ENCODE measurements at regions not wholly inside any gene's neighbourhood (a gene's known extent, or its start where the extent isn't known, plus 50 kb on each side); places are given as distances from the start of the nearest gene placed in this dataset.

- Histone ChIP-seq H3K4me1 (ENCODE audit: control insufficient read depth in 1 of 2, low read depth in 2 of 2) (no peaks in the 10 kb centered on the region), H3K9me3 (no peaks in the 10 kb centered on the region), H3K4me3 (no peak overlapping the region), H3K27me3 (replicated peaks; ENCODE audit: insufficient read depth) (no peaks in the 10 kb centered on the region), H3K36me3 (no peaks in the 10 kb centered on the region), H3K27ac (no peak overlapping the region)
- TF ChIP-seq CTCF (IDR thresholded peaks at IDR 0.05): no peak
- ATAC-seq (ENCODE audit: insufficient number of reproducible peaks, low FRiP score, low read depth): no peak
- no peak for DNase-seq (ENCODE audit: low spot score)
Observed at GRCh38 chr16:51941412-51941811, 605.5 kb downstream of the TOX3 start.

GRCh38 chr16:51940183-51940582 is 606.8 kb downstream of the TOX3 start:
- Histone ChIP-seq H3K9me3 (no peaks in the 10 kb centered on the region), H3K27me3 (replicated peaks; ENCODE audit: insufficient read depth) (no peaks in the 10 kb centered on the region), H3K36me3 (no peaks in the 10 kb centered on the region), H3K4me3 (no peak overlapping the region), H3K4me1 (ENCODE audit: control insufficient read depth in 1 of 2, low read depth in 2 of 2) (no peaks in the 10 kb centered on the region), H3K27ac (no peak overlapping the region)
- ATAC-seq (ENCODE audit: insufficient number of reproducible peaks, low FRiP score, low read depth): no peak
- no peak for TF ChIP-seq CTCF (IDR thresholded peaks at IDR 0.05)
- no peak for DNase-seq (ENCODE audit: low spot score)

GRCh38 chr16:51939378-51939871 is 607.5 kb downstream of the TOX3 start:
- H3K4me1 ChIP-seq (ENCODE audit: control insufficient read depth in 1 of 2, low read depth in 2 of 2): no peaks in the 10 kb centered on the region
- ATAC-seq (ENCODE audit: insufficient number of reproducible peaks, low FRiP score, low read depth) (no peak), DNase-seq (ENCODE audit: low spot score) (no peak)
- H3K27ac ChIP-seq: no peak overlapping the region
- H3K27me3 ChIP-seq (replicated peaks; ENCODE audit: insufficient read depth): no peaks in the 10 kb centered on the region
- no peaks in the 10 kb centered on the region for H3K36me3 ChIP-seq
- H3K9me3 ChIP-seq: no peaks in the 10 kb centered on the region
- TF ChIP-seq CTCF (IDR thresholded peaks at IDR 0.05): no peak
- H3K4me3 ChIP-seq: no peak overlapping the region

GRCh38 chr16:51938861-51939260 is 608.1 kb downstream of the TOX3 start:
- Histone ChIP-seq H3K36me3 (no peaks in the 10 kb centered on the region), H3K27me3 (replicated peaks; ENCODE audit: insufficient read depth) (no peaks in the 10 kb centered on the region), H3K4me1 (ENCODE audit: control insufficient read depth in 1 of 2, low read depth in 2 of 2) (no peaks in the 10 kb centered on the region), H3K9me3 (no peaks in the 10 kb centered on the region), H3K27ac (no peak overlapping the region), H3K4me3 (no peak overlapping the region)
- ATAC-seq (ENCODE audit: insufficient number of reproducible peaks, low FRiP score, low read depth): no peak
- no peak for DNase-seq (ENCODE audit: low spot score)
- TF ChIP-seq CTCF (IDR thresholded peaks at IDR 0.05): no peak

- Histone ChIP-seq H3K9me3 (no peaks in the 10 kb centered on the region), H3K27ac (no peak overlapping the region), H3K36me3 (no peaks in the 10 kb centered on the region), H3K27me3 (replicated peaks; ENCODE audit: insufficient read depth) (no peaks in the 10 kb centered on the region), H3K4me1 (ENCODE audit: control insufficient read depth in 1 of 2, low read depth in 2 of 2) (no peaks in the 10 kb centered on the region), H3K4me3 (no peak overlapping the region)
- TF ChIP-seq CTCF (IDR thresholded peaks at IDR 0.05): no peak
- DNase-seq (ENCODE audit: low spot score): no peak
- no peak for ATAC-seq (ENCODE audit: insufficient number of reproducible peaks, low FRiP score, low read depth)
Observed at GRCh38 chr16:51937771-51938170, 609.2 kb downstream of the TOX3 start.

Measured in thoracic aorta (tissue), 2 donors.